Urinary bladder (tissue), 3 donors: ENCODE measurements at regions not wholly inside any gene's neighbourhood (a gene's known extent, or its start where the extent isn't known, plus 50 kb on each side); places are given as distances from the start of the nearest gene placed in this dataset.
"Not testable (repeated sequence)": the region's sequence is repeated elsewhere in the genome, so short reads cannot be mapped to it uniquely, and the experiment has no call there.

Experiments
- DNase-seq: peaks from one replicate; pipeline ENCODE4 v3.0.0-alpha.2; 2015; ENCODE audit errors: extremely low spot score
- H3K27ac ChIP-seq: one replicate; pipeline ENCODE4 v1.5.1; 2013; ENCODE audit warnings: low read depth, mild to moderate bottlenecking, moderate library complexity
- H3K36me3 ChIP-seq: one replicate; pipeline ENCODE4 v1.6.1; 2013; ENCODE audit warnings: mild to moderate bottlenecking, moderate library complexity; ENCODE audit not compliant: insufficient read depth
- H3K4me1 ChIP-seq: one replicate; pipeline ENCODE4 v1.6.1; 2013; ENCODE audit warnings: mild to moderate bottlenecking, moderate library complexity; ENCODE audit not compliant: insufficient read depth
- H3K4me3 ChIP-seq: one replicate; pipeline ENCODE4 v1.5.1; 2013; ENCODE audit warnings: low read depth, low read length
- WGBS: extraction: QIAGEN DNeasy Blood & Tissue Kit; methylation state at CpG from one replicate; pipeline ENCODE4 v1.1.7; 2013; 5-methylcytosine and 5-hydroxymethylcytosine counted together
- donor health status: healthy with polysubstance abuse.
- donor health status: healthy.

DNA sequence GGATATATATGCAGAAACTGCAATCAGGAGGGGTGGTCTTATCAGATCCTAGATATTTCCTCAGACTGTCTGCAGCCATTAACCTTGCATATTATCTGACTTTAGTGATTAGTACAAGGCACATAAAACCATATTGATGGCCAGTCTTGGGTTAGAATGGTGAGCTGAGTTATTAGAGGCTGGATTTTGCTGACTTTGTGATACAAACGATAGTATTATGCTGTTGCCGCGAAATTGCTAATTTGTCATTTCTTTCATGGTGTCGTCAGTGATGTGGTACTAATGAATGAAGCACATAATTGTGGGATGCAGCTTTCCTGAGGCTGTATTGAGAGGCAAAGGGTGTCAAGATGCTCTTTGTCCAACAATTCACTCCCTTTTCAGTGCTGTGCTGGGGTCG, 172.5 kb downstream of the TEX29 start:
- Histone ChIP-seq H3K4me3 (no peak overlapping the region), H3K36me3 (no peaks in the 10 kb centered on the region), H3K27ac (no peak overlapping the region), H3K4me1 (no peaks in the 10 kb centered on the region)
- DNase-seq: no peak
- WGBS: 84% methylated on average over 5 of the region's 5 CpGs

- DNase-seq: no peak
- Histone ChIP-seq H3K27ac (no peak overlapping the region), H3K36me3 (no peaks in the 10 kb centered on the region), H3K4me3 (no peak overlapping the region), H3K4me1 (no peaks in the 10 kb centered on the region)
- WGBS: 87% methylated on average over 6 of the region's 6 CpGs
Observed at GRCh38 chr13:111493468-111493867, 173.0 kb downstream of the TEX29 start.

- no peak overlapping the region for H3K4me3 ChIP-seq
- WGBS: 91% methylated on average over 12 of the region's 12 CpGs
Observed at GRCh38 chr13:111494641-111495040, 174.2 kb downstream of the TEX29 start.

GRCh38 chr13:111501596-111502535, 181.4 kb downstream of the TEX29 start:
- H3K36me3 ChIP-seq, DNase-seq: not testable (repeated sequence)
- WGBS: 85% methylated on average over 16 of the region's 16 CpGs

More at GRCh38 chr13:111494641-111495040, 174.2 kb downstream of the TEX29 start:
- no peak overlapping the region for H3K27ac ChIP-seq
- no peak for DNase-seq
- no peaks in the 10 kb centered on the region for H3K4me1 ChIP-seq
- no peaks in the 10 kb centered on the region for H3K36me3 ChIP-seq

DNA sequence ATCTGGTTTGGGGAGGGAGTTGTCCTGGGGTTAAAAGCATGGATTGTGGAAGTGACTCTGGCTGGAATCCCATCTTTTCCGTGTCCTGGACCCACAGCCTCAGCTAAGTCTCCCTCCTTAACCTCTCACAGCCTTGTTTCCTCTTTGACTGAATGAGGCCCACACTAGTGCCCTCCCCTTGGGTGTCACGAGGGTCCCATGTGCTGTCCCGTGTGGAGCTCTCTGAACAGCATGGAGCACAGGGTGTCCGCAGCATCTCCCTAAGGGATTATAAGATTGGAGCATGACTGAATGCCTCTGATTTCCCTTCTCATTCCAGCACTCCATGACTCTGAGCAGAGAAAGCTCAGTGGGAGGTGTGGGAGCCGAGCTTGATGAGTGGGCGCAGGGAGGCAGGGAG, 182.5 kb downstream of the TEX29 start:
- H3K4me3 ChIP-seq: no peak overlapping the region
- H3K4me1 ChIP-seq: no peaks in the 10 kb centered on the region
- no peak for DNase-seq
- 79% methylated on average over 6 of the region's 6 CpGs for WGBS
- no peak overlapping the region for H3K27ac ChIP-seq
- no peaks in the 10 kb centered on the region for H3K36me3 ChIP-seq

More at GRCh38 chr13:111501596-111502535, 181.4 kb downstream of the TEX29 start:
- not testable (repeated sequence) for H3K27ac ChIP-seq, H3K4me1 ChIP-seq, H3K4me3 ChIP-seq

DNA sequence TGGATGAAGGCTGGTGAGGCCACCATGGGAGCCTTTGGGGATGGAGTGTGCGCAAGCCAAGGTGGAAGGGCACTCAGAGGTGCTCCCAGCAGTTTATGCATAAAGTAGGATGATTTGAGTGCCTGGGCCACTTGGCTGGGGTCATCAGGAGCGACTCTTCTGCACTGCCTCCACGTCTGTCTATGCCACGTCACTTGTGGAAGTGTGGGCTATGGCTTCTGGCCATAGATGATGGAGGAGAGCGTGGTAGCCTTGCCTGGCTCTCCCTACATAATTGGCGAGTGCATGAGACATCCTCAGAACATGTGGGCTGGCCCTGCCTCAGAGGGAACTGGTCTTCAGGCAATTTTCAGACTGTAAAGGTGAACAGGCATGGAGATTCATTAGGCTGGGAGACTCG, 182.9 kb downstream of the TEX29 start:
- Histone ChIP-seq H3K4me1 (no peaks in the 10 kb centered on the region), H3K4me3 (no peak overlapping the region), H3K27ac (no peak overlapping the region), H3K36me3 (no peaks in the 10 kb centered on the region)
- WGBS: 81% methylated on average over 7 of the region's 7 CpGs
- no peak for DNase-seq

DNA sequence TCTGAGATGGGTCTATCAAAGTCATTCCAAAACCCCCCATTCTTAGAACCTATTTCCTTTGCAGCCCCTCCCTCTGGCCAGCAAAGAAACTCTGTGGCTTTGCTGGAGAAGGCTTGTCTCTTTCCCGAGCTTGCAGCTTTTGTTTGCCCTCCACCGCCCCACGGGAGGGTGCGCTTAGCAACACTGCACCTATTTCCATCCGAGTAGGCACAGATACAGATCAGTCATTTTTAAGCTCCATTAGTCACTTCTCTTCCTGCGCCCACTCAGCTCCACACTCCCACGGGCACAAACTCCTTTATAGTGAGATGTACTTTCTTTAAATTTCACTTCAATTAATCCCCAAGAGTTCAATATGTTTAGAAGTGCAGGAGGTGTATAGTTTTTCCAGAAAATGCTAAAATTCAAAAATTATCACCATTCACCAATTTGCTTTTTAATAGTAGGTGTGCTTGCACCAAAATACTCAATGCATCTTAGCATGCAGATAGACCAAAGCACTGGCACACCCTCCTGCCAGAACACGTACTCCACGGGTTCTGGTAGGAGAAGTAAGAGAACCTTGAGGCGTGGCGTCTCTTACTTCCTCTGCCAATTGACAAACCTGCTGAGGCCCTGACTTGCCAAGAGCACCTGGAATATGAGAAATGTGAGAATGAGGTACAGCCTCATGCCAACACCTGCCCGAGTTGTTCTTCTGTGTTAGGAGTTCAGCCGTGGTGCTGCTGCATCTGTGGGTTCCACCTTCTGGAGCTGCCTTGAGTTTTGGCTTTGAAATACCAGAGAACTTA, 183.7 kb downstream of the TEX29 start:
- Histone ChIP-seq H3K27ac (no peak overlapping the region), H3K4me3 (no peak overlapping the region), H3K36me3 (no peaks in the 10 kb centered on the region), H3K4me1 (no peaks in the 10 kb centered on the region)
- WGBS: 83% methylated on average over 13 of the region's 13 CpGs
- DNase-seq: no peak

GRCh38 chr13:111505175-111505777, 184.8 kb downstream of the TEX29 start:
- H3K27ac ChIP-seq: no peak overlapping the region
- no peak for DNase-seq
- 34% methylated on average over 20 of the region's 20 CpGs for WGBS
- no peaks in the 10 kb centered on the region for H3K4me1 ChIP-seq
- no peaks in the 10 kb centered on the region for H3K36me3 ChIP-seq
- no peak overlapping the region for H3K4me3 ChIP-seq

DNA sequence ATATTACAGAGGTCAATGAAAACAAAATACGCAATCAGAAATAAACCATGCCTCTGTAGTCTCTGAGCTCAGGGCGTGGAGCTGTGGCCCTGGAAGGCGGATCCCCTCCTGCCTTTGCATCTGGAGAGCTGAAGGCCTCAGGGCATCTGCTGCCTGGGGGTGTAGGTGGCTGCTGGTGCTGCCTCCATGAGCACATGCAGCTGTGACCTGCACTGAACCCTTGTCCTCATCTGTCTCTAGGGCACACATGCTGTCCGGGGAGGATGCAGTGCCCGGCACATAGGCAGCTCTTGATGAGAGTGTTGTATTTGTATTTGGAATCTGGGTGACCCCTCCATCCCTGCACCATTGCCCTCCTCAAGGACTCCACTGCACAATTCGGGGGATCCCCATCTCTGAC, 185.7 kb downstream of the TEX29 start:
- 74% methylated on average over 6 of the region's 6 CpGs for WGBS
- H3K36me3 ChIP-seq: no peaks in the 10 kb centered on the region
- no peak overlapping the region for H3K27ac ChIP-seq
- DNase-seq: no peak
- H3K4me1 ChIP-seq: no peaks in the 10 kb centered on the region
- H3K4me3 ChIP-seq: no peak overlapping the region

DNA sequence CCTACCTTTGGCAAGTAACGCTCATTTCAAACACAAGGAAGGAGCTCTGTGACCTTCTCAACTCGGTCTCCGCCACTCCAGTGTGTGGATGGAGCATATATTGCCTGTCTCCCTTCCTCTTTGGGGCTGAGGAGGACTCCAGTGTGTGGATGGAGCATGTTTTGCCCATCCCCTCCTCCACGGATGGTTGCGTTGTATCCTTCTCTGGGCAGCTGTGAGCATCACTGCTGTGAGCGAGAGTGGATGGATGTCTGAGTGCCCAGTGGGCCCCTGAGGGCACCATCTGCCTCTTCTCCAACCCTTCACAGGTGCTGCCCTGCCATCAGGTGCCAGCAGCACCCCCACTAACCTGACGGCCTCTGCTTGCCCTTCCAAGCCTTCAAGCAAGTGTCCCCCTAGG, 186.2 kb downstream of the TEX29 start:
- 80% methylated on average over 7 of the region's 7 CpGs for WGBS
- Histone ChIP-seq H3K36me3 (no peaks in the 10 kb centered on the region), H3K27ac (no peak overlapping the region), H3K4me1 (no peaks in the 10 kb centered on the region), H3K4me3 (no peak overlapping the region)
- DNase-seq: no peak

GRCh38 chr13:111508164-111508870, 187.9 kb downstream of the TEX29 start:
- no peaks in the 10 kb centered on the region for H3K4me1 ChIP-seq
- no peak for DNase-seq

DNA sequence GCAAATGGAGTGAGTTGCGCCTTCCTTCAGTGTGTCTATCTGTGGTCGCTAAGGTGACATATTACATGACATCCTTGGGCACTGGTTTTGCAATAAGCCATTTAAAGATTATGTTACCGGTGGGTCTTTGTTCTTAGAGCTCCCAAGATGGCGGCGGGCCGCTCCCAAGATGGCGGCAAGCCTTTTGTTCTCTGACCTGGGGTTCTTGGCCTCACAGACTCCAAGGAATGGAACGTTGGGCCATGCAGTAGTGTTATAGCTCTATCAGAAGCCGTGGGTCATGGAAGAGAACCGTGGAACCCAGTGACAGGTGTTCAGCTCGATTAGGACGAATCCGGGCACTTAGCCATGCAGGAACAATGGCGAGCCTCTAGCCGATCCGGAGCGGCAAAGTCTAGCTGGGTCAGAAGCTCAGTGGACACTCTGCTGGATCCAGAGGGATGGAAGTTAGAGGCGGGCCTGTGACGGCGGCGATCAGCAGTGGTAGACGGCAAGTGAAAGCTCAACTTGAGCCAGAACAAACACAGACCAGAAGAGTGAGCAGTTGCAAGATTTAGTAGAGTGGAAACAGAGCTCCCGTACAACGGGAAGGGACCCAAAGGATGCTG, 188.6 kb downstream of the TEX29 start:
- H3K4me1 ChIP-seq: no peaks in the 10 kb centered on the region
- no peak overlapping the region for H3K27ac ChIP-seq
- no peak for DNase-seq
- WGBS: 86% methylated on average over 24 of the region's 24 CpGs
- H3K36me3 ChIP-seq: no peaks in the 10 kb centered on the region
- no peak overlapping the region for H3K4me3 ChIP-seq

More at GRCh38 chr13:111508164-111508870, 187.9 kb downstream of the TEX29 start:
- H3K36me3 ChIP-seq: no peaks in the 10 kb centered on the region
- 82% methylated on average over 21 of the region's 21 CpGs for WGBS
- no peak overlapping the region for H3K27ac ChIP-seq
- H3K4me3 ChIP-seq: no peak overlapping the region
